ENCODE measurements at regions not wholly inside any gene's neighbourhood (a gene's known extent, or its start where the extent isn't known, plus 50 kb on each side); places are given as distances from the start of the nearest gene placed in this dataset.

- no peak for DNase-seq
Measured at GRCh38 chr10:29069941-29070340, 218.9 kb upstream of the LYZL1 start.

GRCh38 chr10:29078919-29079318, 210.0 kb upstream of the LYZL1 start:
- DNase-seq = no peak

GRCh38 chr10:29081231-29081630, 207.6 kb upstream of the LYZL1 start:
- no peak for DNase-seq

- no peak for DNase-seq
Measured at GRCh38 chr10:29081951-29082685, 206.8 kb upstream of the LYZL1 start.

GRCh38 chr10:29083096-29083495, 205.8 kb upstream of the LYZL1 start:
- DNase-seq = no peak

- DNase-seq = no peak
Measured at GRCh38 chr10:29084681-29085307, 204.1 kb upstream of the LYZL1 start.

GRCh38 chr10:29089091-29089490, 199.8 kb upstream of the LYZL1 start:
- no peak for DNase-seq

GRCh38 chr10:29096303-29096824, 192.5 kb upstream of the LYZL1 start:
- DNase-seq = no peak

GRCh38 chr10:29098423-29098822, 190.4 kb upstream of the LYZL1 start:
- DNase-seq = no peak

- no peak for DNase-seq
Measured at GRCh38 chr10:29099001-29099400, 189.9 kb upstream of the LYZL1 start.

- no peak for DNase-seq
Measured at GRCh38 chr10:29099415-29099814, 189.5 kb upstream of the LYZL1 start.

GRCh38 chr10:29100505-29100904, 188.4 kb upstream of the LYZL1 start:
- no peak for DNase-seq

- no peak for DNase-seq
Measured at GRCh38 chr10:29102233-29102632, 186.6 kb upstream of the LYZL1 start.

GRCh38 chr10:29102636-29103035, 186.2 kb upstream of the LYZL1 start:
- DNase-seq = no peak

- DNase-seq = no peak
Measured at GRCh38 chr10:29104661-29105399, 184.0 kb upstream of the LYZL1 start.

- no peak for DNase-seq
Measured at GRCh38 chr10:29105516-29106215, 183.2 kb upstream of the LYZL1 start.

GRCh38 chr10:29106287-29106686, 182.6 kb upstream of the LYZL1 start:
- DNase-seq = no peak

- DNase-seq = no peak
Measured at GRCh38 chr10:29107866-29108498, 180.9 kb upstream of the LYZL1 start.

- DNase-seq = no peak
Measured at GRCh38 chr10:29109707-29110571, 178.9 kb upstream of the LYZL1 start.

- no peak for DNase-seq
Measured at GRCh38 chr10:29112827-29113615, 175.8 kb upstream of the LYZL1 start.

Measured in right lung (tissue), 2 donors.